CD4-positive, CD25-positive, alpha-beta regulatory T cell (primary cell): ENCODE measurements at regions not wholly inside any gene's neighbourhood (a gene's known extent, or its start where the extent isn't known, plus 50 kb on each side); places are given as distances from the start of the nearest gene placed in this dataset.
"Not testable (repeated sequence)": the region's sequence is repeated elsewhere in the genome, so short reads cannot be mapped to it uniquely, and the experiment has no call there.

Experiments
- ATAC-seq, 2 donors: fragments of 150-1000 bp; cut with Tn5 transposase; one replicate each; pipeline ENCODE4 v1.10.0; 2021; ENCODE audit warnings: low read depth in 2 of 2, moderate number of reproducible peaks in 2 of 2, moderate library complexity in 1 of 2
- DNase-seq, 3 donors: peaks; one replicate each; pipeline versions ENCODE4 v3.0.0 to v3.0.0-alpha.2; 2012 to 2022; ENCODE audit warnings: mixed read lengths in 1 of 3
- H3K27ac ChIP-seq: one replicate; pipeline ENCODE4 v1.7.0; 2013; ENCODE audit warnings: mild to moderate bottlenecking, low read length; ENCODE audit not compliant: insufficient read depth, poor library complexity, severe bottlenecking
- H3K27me3 ChIP-seq: one replicate; pipeline ENCODE4 v1.7.0; 2013; ENCODE audit warnings: low read length; ENCODE audit not compliant: control insufficient read depth, insufficient read depth
- H3K36me3 ChIP-seq: one replicate; pipeline ENCODE4 v1.7.0; 2013; ENCODE audit warnings: mild to moderate bottlenecking, low read length, moderate library complexity; ENCODE audit not compliant: control insufficient read depth, insufficient read depth
- H3K4me1 ChIP-seq: 2 replicates; pipeline ENCODE4 v1.7.0; 2013; ENCODE audit warnings: mild to moderate bottlenecking, low read length; ENCODE audit not compliant: insufficient read depth, control insufficient read depth, poor library complexity, severe bottlenecking
- H3K4me3 ChIP-seq: one replicate; pipeline ENCODE4 v1.7.0; 2013; ENCODE audit warnings: low read depth, mild to moderate bottlenecking, low read length, moderate library complexity
- H3K9me3 ChIP-seq, 2 experiments: 1 replicate in 1 of 2; 2 replicates in 1 of 2; pipeline ENCODE4 v1.7.0; 2013; ENCODE audit warnings: low read length in 2 of 2, mild to moderate bottlenecking in 1 of 2, moderate library complexity in 1 of 2; ENCODE audit not compliant: control insufficient read depth in 2 of 2
- H3K27ac Mint-ChIP-seq, 3 donors: one replicate each; pipeline ENCODE4 v1.8.0; 2020 to 2022; ENCODE audit warnings: mild to moderate bottlenecking in 3 of 3, mixed read lengths in 3 of 3, moderate library complexity in 2 of 3
- H3K27me3 Mint-ChIP-seq: one replicate; pipeline ENCODE4 v1.8.0; 2022; ENCODE audit warnings: mild to moderate bottlenecking, mixed read lengths
- H3K36me3 Mint-ChIP-seq: one replicate; pipeline ENCODE4 v1.8.0; 2020; ENCODE audit warnings: mixed read lengths
- H3K4me1 Mint-ChIP-seq, 4 donors: one replicate each; pipeline ENCODE4 v1.8.0; 2020 to 2022; ENCODE audit warnings: mixed read lengths in 4 of 4, mild to moderate bottlenecking in 1 of 4
- H3K4me3 Mint-ChIP-seq, 4 donors: one replicate each; pipeline ENCODE4 v1.8.0; 2020 to 2022; ENCODE audit warnings: mild to moderate bottlenecking in 4 of 4, mixed read lengths in 4 of 4, moderate library complexity in 3 of 4
- H3K9me3 Mint-ChIP-seq, 7 donors: one replicate each; pipeline ENCODE4 v1.8.0; 2020 to 2022; ENCODE audit warnings: mixed read lengths in 7 of 7, mild to moderate bottlenecking in 3 of 7, moderate library complexity in 2 of 7

DNA sequence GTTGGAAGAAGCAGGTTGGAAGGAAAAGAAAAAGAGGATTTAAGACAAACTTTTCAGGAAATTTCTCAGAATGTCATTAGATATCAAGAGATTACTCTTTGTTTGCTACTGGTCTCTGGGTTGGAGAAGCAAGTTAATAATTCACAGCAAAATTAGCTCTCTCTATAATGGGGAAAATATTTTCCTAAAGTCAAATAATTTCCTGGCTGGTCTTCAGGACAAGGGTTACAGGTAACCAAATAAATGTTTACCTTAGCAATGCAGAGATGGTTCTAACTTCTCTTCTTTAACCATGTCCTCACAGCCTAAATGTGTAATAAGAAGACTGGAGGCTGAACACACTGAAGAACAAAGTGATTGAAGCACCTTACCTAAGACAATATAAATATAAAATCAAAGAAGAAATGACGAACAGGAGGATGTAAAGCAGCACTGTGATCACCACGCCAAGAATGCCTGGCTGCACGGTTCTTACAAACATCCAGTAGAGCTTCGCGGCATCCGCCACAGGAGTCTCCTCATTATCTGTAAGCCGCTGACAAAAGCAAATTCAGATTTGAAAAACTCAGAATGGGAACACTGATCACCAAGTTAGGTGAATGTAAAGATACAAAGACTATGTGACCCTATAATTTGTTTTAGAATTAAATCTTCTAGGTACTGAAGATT, 717.5 kb downstream of the TFAP2A start:
- Histone ChIP-seq H3K36me3 (no peaks in the 10 kb centered on the region), H3K4me3 (no peak overlapping the region), H3K4me1 (no peaks in the 10 kb centered on the region), H3K27me3 (no peaks in the 10 kb centered on the region), H3K27ac (no peak overlapping the region), H3K9me3 (no peaks in the 10 kb centered on the region)
- Mint-ChIP-seq H3K4me1 (no peaks in the 10 kb centered on the region), H3K27me3 (no peaks in the 10 kb centered on the region), H3K4me3 (no peak overlapping the region), H3K27ac (no peak overlapping the region), H3K9me3 (peaks cover 0 to 24% (median 4%) of the 10 kb centered on the region in 7 donors), H3K36me3 (no peaks in the 10 kb centered on the region)
- no peak for ATAC-seq
- DNase-seq = no peak

DNA sequence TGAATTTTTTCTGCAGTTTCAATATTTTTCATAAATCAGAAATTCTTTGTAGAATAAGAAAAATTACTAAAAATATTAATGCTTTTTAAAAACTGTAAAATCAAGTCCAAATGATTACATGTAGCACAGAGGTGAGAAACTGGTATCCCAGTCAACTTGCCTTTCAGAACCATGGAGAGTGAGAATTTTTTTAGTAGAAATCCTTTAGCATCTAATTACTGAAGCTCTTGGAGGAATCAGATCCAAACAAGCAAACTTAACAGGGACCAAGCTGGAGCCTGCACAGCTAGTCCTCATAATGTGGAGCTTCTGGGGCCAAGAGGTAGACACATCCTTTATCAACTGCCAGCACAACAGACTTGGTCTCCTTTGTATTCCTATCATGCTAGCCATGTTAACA, 724.5 kb downstream of the TFAP2A start:
- H3K9me3 Mint-ChIP-seq = peaks cover 0 to 14% (median 5%) of the 10 kb centered on the region in 7 donors
- no peaks in the 10 kb centered on the region for H3K36me3 ChIP-seq
- H3K4me1 ChIP-seq = no peaks in the 10 kb centered on the region
- no peaks in the 10 kb centered on the region for H3K4me1 Mint-ChIP-seq
- H3K36me3 Mint-ChIP-seq = no peaks in the 10 kb centered on the region
- H3K27ac ChIP-seq = no peak overlapping the region
- no peak overlapping the region for H3K4me3 Mint-ChIP-seq
- no peaks in the 10 kb centered on the region for H3K27me3 Mint-ChIP-seq
- no peaks in the 10 kb centered on the region for H3K27me3 ChIP-seq
- H3K9me3 ChIP-seq = no peaks in the 10 kb centered on the region
- H3K4me3 ChIP-seq = no peak overlapping the region
- ATAC-seq (no peak), DNase-seq (no peak)
- H3K27ac Mint-ChIP-seq = no peak overlapping the region

DNA sequence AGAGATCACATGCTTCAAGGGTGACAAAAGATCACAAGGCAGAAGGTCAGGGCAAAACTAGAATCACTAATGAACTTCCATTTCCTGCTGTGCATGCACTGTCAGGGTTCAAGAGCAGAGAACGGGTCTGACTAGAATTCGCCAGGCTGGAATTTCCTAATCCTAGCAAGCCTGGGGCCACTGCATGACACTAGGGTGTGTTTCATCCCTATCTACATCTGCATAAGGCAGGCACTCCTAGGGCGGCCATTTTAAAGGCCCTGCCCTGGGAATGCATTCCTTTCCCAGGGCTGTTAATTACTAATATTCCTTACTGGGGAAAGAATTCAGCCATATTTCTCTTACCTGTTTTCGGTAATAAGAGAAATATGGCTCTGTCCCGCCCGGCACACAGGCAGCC, 734.1 kb downstream of the TFAP2A start:
- H3K27me3 ChIP-seq, ATAC-seq, H3K4me3 ChIP-seq, H3K27ac Mint-ChIP-seq, H3K36me3 Mint-ChIP-seq, H3K36me3 ChIP-seq, H3K4me1 ChIP-seq, H3K4me1 Mint-ChIP-seq, DNase-seq, H3K4me3 Mint-ChIP-seq, H3K27ac ChIP-seq, H3K9me3 ChIP-seq, H3K27me3 Mint-ChIP-seq: not testable (repeated sequence)
- peaks cover 2 to 18% (median 4%) of the 10 kb centered on the region in 7 donors for H3K9me3 Mint-ChIP-seq

DNA sequence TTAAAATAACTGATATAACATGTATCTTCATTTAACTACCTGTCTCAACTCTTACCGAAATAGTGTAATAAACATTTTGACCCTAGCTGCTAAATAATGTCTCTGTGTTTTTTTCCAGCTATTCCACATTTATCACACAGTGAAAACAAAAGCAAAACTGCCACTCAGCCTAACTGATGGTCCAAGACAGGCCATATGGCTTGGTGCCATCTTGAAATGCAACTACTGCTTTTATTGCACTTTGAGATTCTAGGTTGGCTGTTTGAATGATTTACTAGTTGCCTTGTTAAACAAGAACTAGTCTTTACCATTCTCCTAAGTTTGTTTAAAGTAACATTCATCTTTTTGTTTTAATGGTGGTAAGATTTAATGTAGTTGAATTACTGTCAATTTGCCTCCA, 739.8 kb downstream of the TFAP2A start:
- H3K36me3 ChIP-seq = no peaks in the 10 kb centered on the region
- no peak overlapping the region for H3K4me3 ChIP-seq
- H3K27ac ChIP-seq = no peak overlapping the region
- Mint-ChIP-seq H3K4me3 (peak overlapping the region in 1 of 4 donors; percentile 43), H3K27ac (no peak overlapping the region), H3K27me3 (no peaks in the 10 kb centered on the region), H3K36me3 (no peaks in the 10 kb centered on the region), H3K4me1 (no peaks in the 10 kb centered on the region), H3K9me3 (peaks cover 0 to 24% (median 4%) of the 10 kb centered on the region in 7 donors)
- H3K27me3 ChIP-seq = no peaks in the 10 kb centered on the region
- no peaks in the 10 kb centered on the region for H3K9me3 ChIP-seq
- no peak for ATAC-seq
- DNase-seq = no peak
- H3K4me1 ChIP-seq = no peaks in the 10 kb centered on the region

DNA sequence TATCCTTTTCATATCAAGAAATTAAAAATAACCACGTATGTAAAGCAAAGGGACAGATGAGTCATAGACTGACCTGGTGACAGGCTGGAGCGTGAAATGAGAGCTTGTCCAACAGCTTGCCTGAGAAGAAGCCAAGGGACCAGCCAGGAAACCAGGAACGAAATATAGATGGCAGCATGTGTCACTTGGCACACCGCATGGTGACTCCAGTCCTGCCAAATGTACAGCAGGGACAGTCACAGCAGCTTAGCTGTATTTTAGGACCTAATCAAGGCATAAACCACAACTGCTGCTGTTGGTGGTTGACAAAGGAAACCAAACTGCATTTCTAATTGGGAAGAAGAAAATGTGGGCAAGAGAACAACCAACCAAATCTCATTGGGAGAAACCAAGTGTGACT, 755.0 kb downstream of the TFAP2A start:
- no peak overlapping the region for H3K4me3 ChIP-seq
- H3K27me3 Mint-ChIP-seq = no peaks in the 10 kb centered on the region
- H3K27ac Mint-ChIP-seq = no peak overlapping the region
- H3K36me3 ChIP-seq = no peaks in the 10 kb centered on the region
- H3K4me3 Mint-ChIP-seq = no peak overlapping the region
- H3K4me1 Mint-ChIP-seq = no peaks in the 10 kb centered on the region
- no peaks in the 10 kb centered on the region for H3K9me3 ChIP-seq
- no peak for ATAC-seq
- no peak overlapping the region for H3K27ac ChIP-seq
- H3K9me3 Mint-ChIP-seq = peaks cover 0 to 12% (median 3%) of the 10 kb centered on the region in 7 donors
- no peaks in the 10 kb centered on the region for H3K36me3 Mint-ChIP-seq
- no peaks in the 10 kb centered on the region for H3K4me1 ChIP-seq
- H3K27me3 ChIP-seq = no peaks in the 10 kb centered on the region
- no peak for DNase-seq

DNA sequence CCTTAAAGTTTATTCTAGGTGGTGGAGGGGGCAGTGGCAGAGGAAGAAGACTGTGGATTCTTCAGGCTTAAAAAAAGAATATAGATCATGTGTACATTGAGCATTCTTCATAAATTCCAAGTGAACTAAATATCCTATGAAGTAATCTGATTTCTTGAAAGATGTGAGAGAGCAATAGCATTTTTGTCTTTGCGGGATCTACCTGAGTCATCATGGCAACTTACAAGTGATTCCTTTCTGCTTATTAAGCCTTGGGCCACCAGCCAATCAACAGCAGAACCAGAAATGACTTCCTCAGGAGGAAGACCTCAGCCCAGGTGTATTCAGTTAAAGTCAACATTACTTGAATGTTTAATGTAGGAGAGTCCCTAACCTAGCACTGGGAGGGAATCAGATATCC, 756.9 kb downstream of the TFAP2A start:
- no peak for DNase-seq
- H3K27me3 ChIP-seq = no peaks in the 10 kb centered on the region
- H3K4me3 Mint-ChIP-seq = no peak overlapping the region
- no peaks in the 10 kb centered on the region for H3K4me1 Mint-ChIP-seq
- ATAC-seq = no peak
- no peak overlapping the region for H3K27ac Mint-ChIP-seq
- peaks cover under 1 to 7% (median 3%) of the 10 kb centered on the region in 7 donors for H3K9me3 Mint-ChIP-seq
- no peaks in the 10 kb centered on the region for H3K27me3 Mint-ChIP-seq
- H3K36me3 ChIP-seq = no peaks in the 10 kb centered on the region
- no peaks in the 10 kb centered on the region for H3K4me1 ChIP-seq
- H3K4me3 ChIP-seq = no peak overlapping the region
- no peaks in the 10 kb centered on the region for H3K9me3 ChIP-seq
- H3K36me3 Mint-ChIP-seq = no peaks in the 10 kb centered on the region
- H3K27ac ChIP-seq = no peak overlapping the region

DNA sequence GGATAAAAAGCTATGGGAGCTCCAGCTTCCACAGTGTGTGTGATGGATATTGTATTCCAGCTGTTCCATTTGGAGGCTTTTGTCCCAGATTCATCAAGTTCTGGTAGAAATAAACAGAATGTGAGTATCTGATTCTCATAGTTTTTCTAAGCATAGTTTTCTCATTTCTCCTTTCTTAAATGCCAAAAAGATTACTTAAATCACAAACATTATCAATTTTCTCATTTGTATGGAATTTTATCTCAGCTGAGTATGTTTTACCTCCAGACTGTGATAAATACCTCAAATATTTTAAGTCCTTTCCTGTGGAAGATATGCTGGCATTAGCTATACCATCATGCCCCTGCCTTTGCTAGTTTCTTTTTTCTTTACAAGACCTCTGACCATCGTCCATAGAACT, 767.3 kb downstream of the TFAP2A start:
- Histone ChIP-seq H3K27ac (no peak overlapping the region), H3K36me3 (no peaks in the 10 kb centered on the region), H3K27me3 (no peaks in the 10 kb centered on the region), H3K9me3 (no peaks in the 10 kb centered on the region), H3K4me3 (no peak overlapping the region), H3K4me1 (no peaks in the 10 kb centered on the region)
- peaks cover 0 to 8% (median 5%) of the 10 kb centered on the region in 7 donors for H3K9me3 Mint-ChIP-seq
- no peaks in the 10 kb centered on the region for H3K36me3 Mint-ChIP-seq
- H3K27ac Mint-ChIP-seq = no peak overlapping the region
- no peak for DNase-seq
- H3K4me1 Mint-ChIP-seq = no peaks in the 10 kb centered on the region
- no peak overlapping the region for H3K4me3 Mint-ChIP-seq
- ATAC-seq = no peak
- H3K27me3 Mint-ChIP-seq = no peaks in the 10 kb centered on the region

DNA sequence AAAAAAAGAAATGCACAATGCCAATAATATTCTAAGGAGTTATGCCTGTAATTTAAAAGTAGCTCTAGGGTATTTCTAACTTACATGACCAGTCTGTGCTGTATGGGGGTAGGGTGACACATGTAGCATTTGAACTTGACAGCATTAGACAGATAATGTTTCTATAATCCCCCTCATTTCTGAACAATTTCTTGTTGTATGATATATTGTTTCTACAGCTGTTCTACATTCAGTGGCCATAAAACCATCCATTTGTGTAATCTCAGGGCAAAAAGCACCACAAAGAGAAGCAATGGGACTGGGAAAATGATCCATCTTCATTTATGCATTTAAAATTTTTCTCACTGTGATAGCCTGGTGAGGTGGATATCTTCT, 767.8 kb downstream of the TFAP2A start:
- Mint-ChIP-seq H3K36me3 (no peaks in the 10 kb centered on the region), H3K4me3 (no peak overlapping the region), H3K27ac (no peak overlapping the region), H3K9me3 (peaks cover 0 to 8% (median 5%) of the 10 kb centered on the region in 7 donors), H3K27me3 (no peaks in the 10 kb centered on the region), H3K4me1 (no peaks in the 10 kb centered on the region)
- no peak overlapping the region for H3K4me3 ChIP-seq
- H3K4me1 ChIP-seq = no peaks in the 10 kb centered on the region
- H3K27ac ChIP-seq = no peak overlapping the region
- no peaks in the 10 kb centered on the region for H3K9me3 ChIP-seq
- no peaks in the 10 kb centered on the region for H3K36me3 ChIP-seq
- DNase-seq (no peak), ATAC-seq (no peak)
- no peaks in the 10 kb centered on the region for H3K27me3 ChIP-seq
